OCI-LY1 (cell line): ENCODE measurements at regions not wholly inside any gene's neighbourhood (a gene's known extent, or its start where the extent isn't known, plus 50 kb on each side); places are given as distances from the start of the nearest gene placed in this dataset.

Experiments used
- H2AFZ ChIP-seq: fragments of 200-600 bp; sonication (generic), shearing (Covaris generic); 2 replicates; pipeline ENCODE4 v1.6.0; 2014; ENCODE audit warnings: antibody characterized with exemption, mild to moderate bottlenecking, low read length
- H3F3A ChIP-seq: fragments of 200-600 bp; sonication (generic), shearing (Covaris generic); 2 replicates; pipeline ENCODE4 v1.6.0; 2014; ENCODE audit warnings: mild to moderate bottlenecking, antibody characterized with exemption, low read length, moderate library complexity; ENCODE audit not compliant: insufficient read depth
- H3K27ac ChIP-seq: fragments of 200-600 bp; sonication (generic); 2 replicates; pipeline ENCODE4 v1.5.1; 2014; ENCODE audit warnings: low read length, mixed run types, mild to moderate bottlenecking, low read depth; ENCODE audit not compliant: poor library complexity, severe bottlenecking
- H3K27me3 ChIP-seq: fragments of 200-600 bp; sonication (generic); 2 replicates; pipeline ENCODE4 v1.6.0; 2014; ENCODE audit warnings: antibody characterized with exemption, mild to moderate bottlenecking, low read length, moderate library complexity; ENCODE audit not compliant: insufficient read depth
- H3K36me3 ChIP-seq: fragments of 200-600 bp; sonication (generic); 2 replicates; pipeline ENCODE4 v1.6.1; 2014; ENCODE audit warnings: mild to moderate bottlenecking, antibody characterized with exemption, low read length, moderate library complexity, mixed read lengths; ENCODE audit not compliant: insufficient read depth
- H3K4me1 ChIP-seq: fragments of 200-600 bp; sonication (generic); 2 replicates; pipeline ENCODE4 v1.5.1; 2014; ENCODE audit warnings: mild to moderate bottlenecking, low read length, moderate library complexity; ENCODE audit not compliant: insufficient read depth, severe bottlenecking
- H3K4me2 ChIP-seq: fragments of 200-600 bp; sonication (generic), shearing (Covaris generic); 2 replicates; pipeline ENCODE4 v1.6.1; 2014; ENCODE audit warnings: low read length
- H3K4me3 ChIP-seq: fragments of 200-600 bp; sonication (generic); 2 replicates; pipeline ENCODE4 v1.5.1; 2014; ENCODE audit warnings: low read length, low read depth, mild to moderate bottlenecking, mixed read lengths; ENCODE audit not compliant: poor library complexity, severe bottlenecking
- H3K79me2 ChIP-seq: fragments of 200-600 bp; shearing (Covaris generic); 2 replicates; pipeline ENCODE4 v1.6.1; 2016; ENCODE audit warnings: mixed run types, low read length, mixed read lengths; ENCODE audit not compliant: insufficient read depth
- H3K9ac ChIP-seq: fragments of 200-600 bp; sonication (generic), shearing (Covaris generic); 2 replicates; pipeline ENCODE4 v1.6.1; 2014; ENCODE audit warnings: mild to moderate bottlenecking, low read length, mixed read lengths
- H3K9me2 ChIP-seq: fragments of 200-600 bp; sonication (generic), shearing (Covaris generic); 2 replicates; pipeline ENCODE4 v1.6.1; 2014; ENCODE audit warnings: low read depth, mild to moderate bottlenecking, low read length, mixed read lengths
- H3K9me3 ChIP-seq: fragments of 200-600 bp; shearing (Covaris generic); 2 replicates; pipeline ENCODE4 v1.6.1; 2014; ENCODE audit warnings: low read length, mixed read lengths
- H4K20me1 ChIP-seq: fragments of 200-600 bp; sonication (generic), shearing (Covaris generic); 2 replicates; pipeline ENCODE4 v1.6.0; 2016; ENCODE audit warnings: mild to moderate bottlenecking, low read length; ENCODE audit not compliant: insufficient read depth
- EZH2 ChIP-seq: fragments of 200-600 bp; sonication (generic), shearing (Covaris generic); IDR thresholded peaks from 2 replicates; pipeline ENCODE4 v1.8.0; 2017; ENCODE audit warnings: borderline replicate concordance, mixed run types, mild to moderate bottlenecking, antibody characterized with exemption, low read length, moderate library complexity, mixed read lengths
- TF ChIP-seq, protein P1 (sequence below): fragments of 200-600 bp; sonication (generic), shearing (Covaris generic); IDR thresholded peaks from 2 replicates; pipeline ENCODE4 v1.5.1; 2017; ENCODE audit warnings: mild to moderate bottlenecking, antibody characterized with exemption, low read length, moderate library complexity, mixed read lengths

DNA sequence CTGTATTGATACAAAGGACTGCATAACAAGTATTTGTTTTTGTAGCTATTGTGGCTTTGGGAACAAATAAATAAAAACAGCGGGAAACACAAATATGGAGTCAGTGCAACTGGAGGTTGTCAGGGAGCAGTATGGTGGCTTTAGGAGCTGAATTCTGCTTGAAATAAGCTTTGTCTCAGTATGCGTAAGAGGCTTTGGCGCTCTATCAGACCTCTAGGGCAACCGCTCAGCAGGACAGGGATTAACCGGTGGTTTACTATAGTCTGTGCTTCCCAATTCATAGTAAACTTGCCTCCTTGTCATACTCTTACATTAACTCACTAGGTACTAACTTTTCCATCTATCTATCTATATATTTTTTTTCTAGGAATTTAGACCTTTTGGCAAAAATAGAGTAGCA lies 104.6 kb downstream of the ZIC1 start:
- H3K4me1 ChIP-seq, result no peaks in the 10 kb centered on the region
- no peak overlapping the region for H3K27ac ChIP-seq
- H2AFZ ChIP-seq, result no peak overlapping the region
- no peaks in the 10 kb centered on the region for H4K20me1 ChIP-seq
- H3K4me3 ChIP-seq, result no peak overlapping the region
- H3K4me2 ChIP-seq, result no peak overlapping the region
- no peaks in the 10 kb centered on the region for H3K36me3 ChIP-seq
- no peaks in the 10 kb centered on the region for H3F3A ChIP-seq
- TF ChIP-seq EZH2, result no peak
- TF ChIP-seq, protein P1, sequence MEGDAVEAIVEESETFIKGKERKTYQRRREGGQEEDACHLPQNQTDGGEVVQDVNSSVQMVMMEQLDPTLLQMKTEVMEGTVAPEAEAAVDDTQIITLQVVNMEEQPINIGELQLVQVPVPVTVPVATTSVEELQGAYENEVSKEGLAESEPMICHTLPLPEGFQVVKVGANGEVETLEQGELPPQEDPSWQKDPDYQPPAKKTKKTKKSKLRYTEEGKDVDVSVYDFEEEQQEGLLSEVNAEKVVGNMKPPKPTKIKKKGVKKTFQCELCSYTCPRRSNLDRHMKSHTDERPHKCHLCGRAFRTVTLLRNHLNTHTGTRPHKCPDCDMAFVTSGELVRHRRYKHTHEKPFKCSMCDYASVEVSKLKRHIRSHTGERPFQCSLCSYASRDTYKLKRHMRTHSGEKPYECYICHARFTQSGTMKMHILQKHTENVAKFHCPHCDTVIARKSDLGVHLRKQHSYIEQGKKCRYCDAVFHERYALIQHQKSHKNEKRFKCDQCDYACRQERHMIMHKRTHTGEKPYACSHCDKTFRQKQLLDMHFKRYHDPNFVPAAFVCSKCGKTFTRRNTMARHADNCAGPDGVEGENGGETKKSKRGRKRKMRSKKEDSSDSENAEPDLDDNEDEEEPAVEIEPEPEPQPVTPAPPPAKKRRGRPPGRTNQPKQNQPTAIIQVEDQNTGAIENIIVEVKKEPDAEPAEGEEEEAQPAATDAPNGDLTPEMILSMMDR, result no peak
- no peaks in the 10 kb centered on the region for H3K79me2 ChIP-seq
- no peak overlapping the region for H3K9ac ChIP-seq
- H3K27me3 ChIP-seq, result no peaks in the 10 kb centered on the region
- peaks cover 7% of the 10 kb centered on the region; the same call in 1 of the 2 replicates for H3K9me2 ChIP-seq
- H3K9me3 ChIP-seq, result no peaks in the 10 kb centered on the region

DNA sequence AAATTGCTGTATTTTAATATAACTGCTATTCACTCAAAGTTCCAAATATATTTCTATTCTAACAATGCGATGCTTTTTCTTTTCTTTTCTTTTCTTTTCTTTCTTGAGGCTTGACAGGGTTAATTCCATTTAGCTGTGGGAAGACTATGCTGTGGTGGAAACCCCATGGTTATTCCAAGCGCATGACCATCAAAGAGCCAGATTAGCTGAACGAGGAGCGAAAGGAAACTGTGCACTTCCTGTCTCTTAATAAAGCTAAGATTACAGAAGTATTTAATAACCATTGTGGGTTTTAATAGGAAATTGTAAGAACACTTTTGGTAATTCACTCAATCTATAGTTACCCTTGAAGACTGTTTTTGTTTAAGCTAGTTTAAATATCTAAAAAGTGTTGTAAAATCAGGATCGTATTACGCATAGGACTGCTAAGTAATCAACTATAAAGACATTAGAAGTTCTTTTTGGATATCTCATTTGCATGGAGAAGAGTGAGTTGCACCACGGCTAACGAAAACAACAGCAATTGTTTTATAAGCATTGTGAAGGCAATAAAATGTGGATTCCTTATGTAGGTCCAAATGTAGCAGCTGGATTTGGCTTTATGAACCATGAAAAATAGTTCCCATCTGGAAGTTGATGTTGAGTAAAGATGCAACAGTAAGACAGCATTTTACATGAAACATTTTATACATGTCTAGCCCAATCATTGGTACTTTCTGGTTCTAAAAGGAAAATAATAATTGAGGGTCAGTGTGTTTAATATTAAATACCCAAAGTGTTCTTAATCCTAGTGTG lies 105.4 kb downstream of the ZIC1 start:
- no peaks in the 10 kb centered on the region for H3F3A ChIP-seq
- no peaks in the 10 kb centered on the region for H4K20me1 ChIP-seq
- H3K9ac ChIP-seq, result no peak overlapping the region
- no peak overlapping the region for H3K27ac ChIP-seq
- H2AFZ ChIP-seq, result no peak overlapping the region
- no peaks in the 10 kb centered on the region for H3K27me3 ChIP-seq
- H3K4me3 ChIP-seq, result no peak overlapping the region
- H3K36me3 ChIP-seq, result no peaks in the 10 kb centered on the region
- H3K4me2 ChIP-seq, result no peak overlapping the region
- H3K79me2 ChIP-seq, result no peaks in the 10 kb centered on the region
- TF ChIP-seq EZH2, result no peak
- TF ChIP-seq, protein P1, result no peak
- H3K9me2 ChIP-seq, result peaks cover 4% of the 10 kb centered on the region; the same call in 1 of the 2 replicates
- H3K4me1 ChIP-seq, result no peaks in the 10 kb centered on the region
- no peaks in the 10 kb centered on the region for H3K9me3 ChIP-seq

DNA sequence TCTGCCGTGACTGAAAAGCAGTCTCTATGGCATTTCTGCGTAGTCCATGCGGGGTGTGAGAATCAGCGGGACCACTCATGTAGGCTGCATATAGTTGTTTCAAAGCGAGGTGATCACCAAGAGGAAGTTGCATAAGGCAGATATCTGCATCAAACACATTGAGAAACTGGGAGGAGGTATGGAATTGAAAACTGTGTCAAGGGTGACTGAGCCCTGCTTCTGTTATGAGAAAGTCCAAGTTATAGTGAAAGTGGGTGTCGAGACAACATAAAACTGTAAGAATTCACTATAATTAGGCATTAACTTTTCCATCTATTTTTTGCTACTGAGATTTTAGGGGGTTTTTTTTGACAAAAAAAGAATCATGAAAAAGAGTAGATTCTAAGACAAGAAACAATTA lies 109.3 kb downstream of the ZIC1 start:
- no peaks in the 10 kb centered on the region for H3K9me3 ChIP-seq
- no peak for TF ChIP-seq EZH2
- TF ChIP-seq, protein P1, result no peak
- H4K20me1 ChIP-seq, result no peaks in the 10 kb centered on the region
- no peaks in the 10 kb centered on the region for H3K36me3 ChIP-seq
- H3K27ac ChIP-seq, result no peak overlapping the region
- H3F3A ChIP-seq, result no peaks in the 10 kb centered on the region
- no peak overlapping the region for H3K4me2 ChIP-seq
- H3K9me2 ChIP-seq, result peaks cover 2% of the 10 kb centered on the region; the same call in 1 of the 2 replicates
- H3K4me1 ChIP-seq, result no peaks in the 10 kb centered on the region
- H3K9ac ChIP-seq, result no peak overlapping the region
- no peak overlapping the region for H2AFZ ChIP-seq
- no peaks in the 10 kb centered on the region for H3K27me3 ChIP-seq
- no peaks in the 10 kb centered on the region for H3K79me2 ChIP-seq
- H3K4me3 ChIP-seq, result no peak overlapping the region
